BE2C (cell line): ENCODE measurements at regions not wholly inside any gene's neighbourhood (a gene's known extent, or its start where the extent isn't known, plus 50 kb on each side); places are given as distances from the start of the nearest gene placed in this dataset.

Experiments
- DNase-seq: peaks from one replicate; pipeline ENCODE4 v3.0.0-alpha.2; 2020
- H3K27me3 ChIP-seq: fragments of 250-450 bp; sonication (Bioruptor Pico); 2 replicates; pipeline ENCODE4 v1.5.1; 2020; ENCODE audit warnings: mild to moderate bottlenecking
- H3K36me3 ChIP-seq: fragments of 250-450 bp; sonication (Bioruptor Pico); 2 replicates; pipeline ENCODE4 v1.5.1; 2020; ENCODE audit warnings: mild to moderate bottlenecking
- H3K4me1 ChIP-seq: fragments of 250-450 bp; sonication (Bioruptor Pico); 2 replicates; pipeline ENCODE4 v1.5.1; 2020
- H3K4me3 ChIP-seq: 2 replicates; pipeline ENCODE4 v1.5.1; 2011; ENCODE audit warnings: low read depth, low read length
- H3K9me3 ChIP-seq: fragments of 250-450 bp; sonication (Bioruptor Pico); 2 replicates; pipeline ENCODE4 v1.5.1; 2020
- CTCF ChIP-seq: IDR thresholded peaks from 2 replicates; pipeline ENCODE4 v1.5.1; 2012; ENCODE audit warnings: mild to moderate bottlenecking, low read depth, low read length

GRCh38 chr2:446963-447530 lies 159.2 kb upstream of the ALKAL2 start:
- no peak for TF ChIP-seq CTCF

GRCh38 chr2:446303-446874 lies 158.5 kb upstream of the ALKAL2 start:
- H3K4me3 ChIP-seq: no peak overlapping the region
- no peak for TF ChIP-seq CTCF
- no peaks in the 10 kb centered on the region for H3K27me3 ChIP-seq
- no peaks in the 10 kb centered on the region for H3K9me3 ChIP-seq
- no peak for DNase-seq
- no peaks in the 10 kb centered on the region for H3K4me1 ChIP-seq
- no peaks in the 10 kb centered on the region for H3K36me3 ChIP-seq

More at GRCh38 chr2:446963-447530, 159.2 kb upstream of the ALKAL2 start:
- DNase-seq: no peak
- H3K4me3 ChIP-seq: no peak overlapping the region
- no peaks in the 10 kb centered on the region for H3K36me3 ChIP-seq
- no peaks in the 10 kb centered on the region for H3K9me3 ChIP-seq
- no peaks in the 10 kb centered on the region for H3K27me3 ChIP-seq
- H3K4me1 ChIP-seq: no peaks in the 10 kb centered on the region

- no peak overlapping the region for H3K4me3 ChIP-seq
- no peaks in the 10 kb centered on the region for H3K27me3 ChIP-seq
- H3K9me3 ChIP-seq: no peaks in the 10 kb centered on the region
- no peak for DNase-seq
- H3K36me3 ChIP-seq: no peaks in the 10 kb centered on the region
- H3K4me1 ChIP-seq: no peaks in the 10 kb centered on the region
- TF ChIP-seq CTCF: no peak
Observed at GRCh38 chr2:445896-446295, 158.0 kb upstream of the ALKAL2 start.

- no peaks in the 10 kb centered on the region for H3K36me3 ChIP-seq
- H3K4me3 ChIP-seq: no peak overlapping the region
- no peaks in the 10 kb centered on the region for H3K9me3 ChIP-seq
- TF ChIP-seq CTCF: no peak
- H3K27me3 ChIP-seq: no peaks in the 10 kb centered on the region
- no peak for DNase-seq
- no peaks in the 10 kb centered on the region for H3K4me1 ChIP-seq
Observed at GRCh38 chr2:444937-445884, 157.3 kb upstream of the ALKAL2 start.

- no peaks in the 10 kb centered on the region for H3K27me3 ChIP-seq
- no peak for DNase-seq
- no peaks in the 10 kb centered on the region for H3K36me3 ChIP-seq
- no peak overlapping the region for H3K4me3 ChIP-seq
- H3K4me1 ChIP-seq: no peaks in the 10 kb centered on the region
- no peak for TF ChIP-seq CTCF
- H3K9me3 ChIP-seq: no peaks in the 10 kb centered on the region
Observed at GRCh38 chr2:443741-444140, 155.8 kb upstream of the ALKAL2 start.

GRCh38 chr2:443216-443615 lies 155.3 kb upstream of the ALKAL2 start:
- Histone ChIP-seq H3K4me3 (no peak overlapping the region), H3K36me3 (no peaks in the 10 kb centered on the region), H3K27me3 (no peaks in the 10 kb centered on the region), H3K9me3 (no peaks in the 10 kb centered on the region), H3K4me1 (no peaks in the 10 kb centered on the region)
- TF ChIP-seq CTCF: no peak
- DNase-seq: no peak
